SW480 (cell line): ENCODE measurements at regions not wholly inside any gene's neighbourhood (a gene's known extent, or its start where the extent isn't known, plus 50 kb on each side); places are given as distances from the start of the nearest gene placed in this dataset.
"Not testable (repeated sequence)": the region's sequence is repeated elsewhere in the genome, so short reads cannot be mapped to it uniquely, and the experiment has no call there.

Source experiments
- DNase-seq: peaks from one replicate; pipeline ENCODE4 v3.0.0-alpha.2; 2016; ENCODE audit warnings: low spot score

GRCh38 chrX:71822314-71822713, 59.2 kb downstream of the CXorf49B start:
- not testable (repeated sequence) for DNase-seq

- DNase-seq = no peak
Observed at GRCh38 chrX:71823391-71824057, 60.4 kb downstream of the CXorf49B start.

- DNase-seq = no peak
Observed at GRCh38 chrX:71828086-71828485, 64.9 kb downstream of the CXorf49B start.

GRCh38 chrX:71838092-71838491, 72.6 kb upstream of the NHSL2 start:
- not testable (repeated sequence) for DNase-seq

- peak; percentile 46 for DNase-seq
Observed at GRCh38 chrX:71846429-71846828, 64.2 kb upstream of the NHSL2 start.

DNA sequence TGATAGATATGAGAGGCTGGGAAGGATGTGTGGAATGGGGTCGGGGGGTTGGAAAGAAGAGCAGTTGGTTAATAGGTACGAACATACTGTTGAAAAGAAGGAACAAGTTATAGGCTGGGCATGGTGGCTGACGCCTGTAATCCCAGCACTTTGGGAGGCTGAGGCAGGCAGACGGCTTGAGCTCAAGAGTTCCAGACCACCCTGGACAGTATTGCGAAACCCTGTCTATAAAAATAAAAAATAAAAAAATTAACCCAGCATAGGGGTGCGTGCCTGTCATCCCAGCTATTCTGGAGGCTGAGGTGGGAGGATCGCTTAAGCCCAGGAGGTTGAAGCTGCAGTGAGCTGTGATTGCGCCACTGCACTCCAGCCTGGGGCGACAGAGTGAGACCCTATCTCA, 58.5 kb upstream of the NHSL2 start:
- DNase-seq = no peak

- peak; percentile 51 for DNase-seq
Observed at GRCh38 chrX:71859637-71860036, 51.0 kb upstream of the NHSL2 start.
